ENCODE measurements at regions not wholly inside any gene's neighbourhood (a gene's known extent, or its start where the extent isn't known, plus 50 kb on each side); places are given as distances from the start of the nearest gene placed in this dataset.

DNA sequence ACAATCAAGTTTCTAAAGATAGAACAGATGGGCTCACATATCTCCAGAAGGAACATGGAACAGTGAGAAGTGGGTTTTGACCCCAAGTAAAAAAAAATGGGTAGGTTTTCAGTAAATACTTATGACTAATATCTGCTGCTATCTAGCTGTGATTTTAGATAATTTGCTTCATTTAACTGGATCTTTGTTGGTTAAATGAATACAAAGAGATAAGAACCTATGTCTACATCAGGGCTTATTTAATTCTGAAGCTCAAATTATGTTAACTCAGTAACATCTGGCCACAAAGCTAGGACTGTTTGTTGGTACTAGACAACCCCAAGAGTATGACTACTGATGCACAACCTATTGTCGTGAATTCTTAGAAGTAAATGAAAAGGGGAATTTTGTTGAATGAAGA, 144.4 kb upstream of the SESN3 start:
- DNase-seq, result no peak

DNA sequence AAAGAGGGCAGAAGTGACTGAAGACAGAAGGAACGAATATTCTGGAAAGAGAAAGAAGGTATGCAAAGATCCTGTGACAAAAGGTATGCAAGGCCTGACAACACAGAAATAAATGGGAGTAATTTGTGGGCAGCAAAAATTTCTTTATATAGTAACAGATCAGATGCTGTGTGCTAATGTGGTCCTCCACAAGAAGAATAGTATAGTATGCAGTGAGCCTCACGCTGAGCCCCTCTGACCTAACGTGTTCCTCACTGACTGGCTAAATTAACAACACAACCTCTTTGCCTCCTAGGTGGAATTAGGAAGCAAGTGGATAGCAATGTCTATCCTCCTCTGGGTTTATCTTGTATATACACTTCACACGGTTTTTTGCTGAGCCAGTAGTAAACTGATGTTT, 143.1 kb upstream of the SESN3 start:
- no peak for DNase-seq

DNA sequence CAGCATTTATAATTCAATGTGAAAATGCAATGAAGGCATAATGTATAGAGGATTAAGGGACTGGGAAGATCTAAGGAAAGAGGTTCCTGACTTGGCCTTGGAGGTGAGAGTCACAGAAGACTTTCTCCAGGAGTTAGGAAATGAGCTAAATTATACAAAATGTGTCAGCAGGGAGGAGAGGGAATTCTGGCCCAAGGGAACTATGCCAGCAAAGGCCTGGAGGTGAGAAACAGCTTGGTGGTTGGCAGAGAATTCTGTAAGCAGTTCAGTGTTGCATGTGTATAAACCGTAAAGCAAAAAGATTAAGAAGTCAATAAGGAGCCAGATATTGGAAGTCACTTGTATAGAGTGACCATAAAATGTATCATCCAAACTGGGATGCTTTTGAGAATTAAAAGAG, 142.2 kb upstream of the SESN3 start:
- DNase-seq, result no peak

DNA sequence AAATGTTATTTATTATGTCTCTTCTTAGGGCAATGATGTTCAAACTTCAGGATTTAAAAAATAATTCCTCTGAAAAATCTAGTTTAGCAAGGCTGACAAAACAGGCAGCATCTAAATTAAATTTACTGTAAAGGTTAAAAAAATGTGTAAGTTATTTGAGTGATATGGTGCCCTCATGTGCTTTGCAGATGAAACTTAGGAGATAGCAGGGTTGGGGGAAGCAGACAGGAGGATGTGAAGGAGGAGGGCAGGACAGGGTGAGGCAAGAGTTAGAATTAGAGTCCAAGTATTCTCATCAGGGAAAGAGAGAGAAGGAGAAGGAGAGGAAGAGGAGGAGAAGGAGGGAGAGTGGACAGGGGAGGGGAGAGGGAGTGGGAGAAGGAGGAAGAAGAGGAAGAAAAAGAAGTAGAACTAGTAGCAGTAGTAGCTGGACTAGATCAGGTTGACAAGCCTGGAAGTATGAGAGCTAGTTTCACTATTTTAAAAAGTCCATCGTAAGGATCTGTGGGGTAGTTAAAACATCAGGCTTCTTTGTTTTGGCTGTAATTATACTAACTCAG, 141.2 kb upstream of the SESN3 start:
- DNase-seq, result no peak

DNA sequence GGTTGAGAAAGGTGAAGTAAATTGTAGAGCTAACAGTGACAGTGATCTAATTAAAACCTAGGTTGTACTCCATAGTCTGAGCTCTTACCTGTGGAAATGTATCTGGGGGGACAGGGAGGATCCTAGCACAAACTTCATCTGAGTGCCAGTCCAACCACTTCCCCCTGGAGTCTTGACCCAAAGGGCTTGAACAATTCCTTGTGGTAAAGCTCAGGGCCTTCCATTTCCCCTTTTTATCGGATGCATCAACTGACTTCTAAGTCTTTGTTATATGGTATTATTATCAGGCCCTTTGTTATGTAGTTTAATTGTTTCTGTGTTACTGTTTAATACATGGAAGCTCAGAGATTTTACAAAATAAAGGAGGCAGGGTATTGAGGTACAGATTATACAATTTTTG, 140.2 kb upstream of the SESN3 start:
- peak; percentile 16 for DNase-seq

DNA sequence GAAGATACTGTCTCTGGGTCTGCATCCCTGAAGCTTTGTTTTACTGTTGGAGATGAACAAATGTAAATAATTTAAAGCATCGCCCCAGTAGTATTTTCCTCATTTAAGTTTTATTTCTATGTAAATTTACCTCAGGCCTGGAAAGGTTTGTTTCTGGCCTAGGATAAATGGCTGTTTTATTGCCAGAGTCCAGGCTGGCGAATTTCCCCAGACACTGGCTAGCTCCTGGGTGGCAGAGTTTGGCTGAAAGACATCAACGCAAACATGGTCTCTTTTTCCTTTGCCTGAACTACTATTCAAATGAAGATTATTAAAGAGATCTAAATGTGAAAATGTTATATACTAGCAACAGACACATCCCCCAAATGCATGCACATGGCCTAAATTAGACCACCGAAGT, 136.7 kb upstream of the SESN3 start:
- DNase-seq, result no peak

DNA sequence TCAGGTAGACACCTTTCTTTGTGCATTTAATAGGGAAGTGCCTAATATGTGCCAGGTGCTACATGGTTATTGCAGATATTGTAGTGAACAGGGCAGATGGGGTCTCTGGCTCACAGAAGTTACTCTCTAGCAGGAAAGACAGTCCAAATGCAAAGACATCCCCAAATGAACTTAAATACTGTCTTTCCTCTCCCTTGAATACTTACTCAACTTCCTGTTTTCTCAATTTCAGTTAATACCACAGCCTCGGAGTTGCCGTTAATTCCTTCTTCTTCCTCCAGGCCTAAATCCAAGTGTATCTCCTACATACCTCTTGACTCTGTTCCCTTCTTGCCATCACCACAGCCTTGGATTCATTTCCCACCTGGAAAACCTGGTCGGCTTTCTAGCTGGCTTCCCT, 134.3 kb upstream of the SESN3 start:
- DNase-seq, result peak; percentile 65

DNA sequence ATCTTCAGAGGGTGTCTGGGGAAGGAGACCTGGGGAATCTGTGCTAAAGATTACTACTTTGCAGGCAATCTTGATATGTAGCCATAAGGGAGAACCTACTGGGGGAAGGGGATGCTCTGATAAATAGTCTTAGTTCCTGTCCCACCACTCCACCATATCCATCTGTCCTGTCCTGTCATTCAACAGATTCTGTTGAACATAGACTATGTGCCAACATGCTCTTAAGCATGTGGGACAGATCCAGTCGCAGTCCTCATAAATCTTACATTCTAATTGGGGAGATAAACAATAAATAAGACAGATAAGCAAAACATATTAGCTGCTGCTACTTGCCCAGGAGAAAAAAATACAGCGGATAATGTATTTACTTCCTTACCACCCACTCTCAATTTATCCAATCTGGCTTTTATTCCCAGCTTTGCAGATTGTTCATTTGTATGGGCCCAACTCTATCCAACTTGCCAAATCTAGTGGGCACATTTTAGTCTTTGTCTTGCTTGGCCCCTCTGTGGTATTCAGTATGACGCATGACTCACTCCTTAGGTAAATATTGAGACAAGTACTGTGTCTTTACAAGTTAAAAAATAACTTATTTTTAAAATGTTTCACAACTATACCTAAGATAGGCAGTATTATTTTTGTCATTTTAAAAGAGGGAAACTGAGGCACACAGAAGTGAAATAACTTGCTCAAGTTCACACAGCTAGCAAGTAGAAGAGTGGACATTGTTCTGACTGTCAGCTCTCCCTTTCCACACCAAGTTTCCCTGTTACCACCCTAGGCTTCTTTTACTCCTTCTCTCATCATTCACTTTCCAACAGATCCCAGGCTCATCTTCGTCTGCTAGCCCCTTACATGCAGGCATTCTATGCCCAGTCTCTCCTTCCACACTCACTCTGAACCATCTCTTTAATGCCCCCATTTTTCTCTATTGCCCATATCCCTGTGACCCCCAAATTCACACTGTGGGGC, 133.6 kb upstream of the SESN3 start:
- no peak for DNase-seq

DNA sequence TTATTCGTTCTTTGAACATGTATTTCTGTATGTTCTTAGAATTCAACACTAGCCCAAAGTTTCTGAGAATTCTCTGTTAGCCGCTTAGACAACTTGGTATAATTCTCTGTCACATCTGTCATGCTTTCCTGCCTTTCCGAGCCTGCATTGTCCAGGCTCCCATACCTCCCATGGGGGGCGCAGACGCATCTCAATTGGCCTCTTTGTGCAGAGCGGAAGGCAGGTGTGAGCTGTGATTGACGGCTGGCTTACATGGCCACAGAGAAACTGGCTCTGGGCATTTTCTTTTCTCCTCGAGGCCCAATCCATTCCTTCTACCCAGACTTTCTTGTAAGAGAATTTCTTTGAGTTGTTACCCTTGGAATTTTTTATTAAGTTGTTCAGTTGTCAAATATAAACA, 132.7 kb upstream of the SESN3 start:
- DNase-seq, result no peak

DNA sequence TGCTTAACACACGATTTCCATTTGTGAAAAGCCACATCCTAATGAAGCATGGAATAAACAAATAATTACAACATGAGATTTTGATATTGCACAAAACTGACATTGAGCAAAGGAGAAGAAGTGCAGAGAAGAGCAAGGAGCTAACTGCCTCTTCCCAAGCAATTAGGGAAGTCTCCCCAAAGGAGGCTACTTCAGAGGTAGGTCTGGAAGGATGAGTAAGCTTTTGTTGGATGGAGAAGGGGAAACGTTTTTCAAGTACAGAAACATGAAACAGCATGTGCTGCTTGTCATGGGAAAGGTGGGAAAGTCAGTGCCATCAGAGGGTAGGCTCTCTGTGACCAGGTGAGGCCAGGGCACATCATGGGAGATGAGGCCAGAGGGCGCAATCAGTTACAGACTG, 132.2 kb upstream of the SESN3 start:
- no peak for DNase-seq

DNA sequence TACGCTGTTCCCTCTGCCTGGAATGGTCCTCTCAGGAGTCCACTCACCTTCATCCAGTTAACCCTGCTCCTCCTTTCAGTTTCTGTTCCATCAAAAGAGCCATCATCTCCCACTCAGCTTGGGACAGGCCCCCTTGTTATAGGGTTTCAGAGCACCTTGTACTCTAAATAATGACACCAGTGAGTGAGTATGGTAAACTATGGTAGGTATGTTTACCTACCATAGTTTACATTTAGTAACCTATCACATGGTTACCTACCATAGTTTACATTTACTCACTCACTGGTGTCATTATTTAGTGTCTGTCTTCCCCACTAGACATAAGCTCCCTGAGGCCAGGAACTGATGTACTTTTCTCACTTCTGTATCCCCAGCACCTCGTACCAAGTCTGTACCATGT, 130.2 kb upstream of the SESN3 start:
- DNase-seq, result no peak

DNA sequence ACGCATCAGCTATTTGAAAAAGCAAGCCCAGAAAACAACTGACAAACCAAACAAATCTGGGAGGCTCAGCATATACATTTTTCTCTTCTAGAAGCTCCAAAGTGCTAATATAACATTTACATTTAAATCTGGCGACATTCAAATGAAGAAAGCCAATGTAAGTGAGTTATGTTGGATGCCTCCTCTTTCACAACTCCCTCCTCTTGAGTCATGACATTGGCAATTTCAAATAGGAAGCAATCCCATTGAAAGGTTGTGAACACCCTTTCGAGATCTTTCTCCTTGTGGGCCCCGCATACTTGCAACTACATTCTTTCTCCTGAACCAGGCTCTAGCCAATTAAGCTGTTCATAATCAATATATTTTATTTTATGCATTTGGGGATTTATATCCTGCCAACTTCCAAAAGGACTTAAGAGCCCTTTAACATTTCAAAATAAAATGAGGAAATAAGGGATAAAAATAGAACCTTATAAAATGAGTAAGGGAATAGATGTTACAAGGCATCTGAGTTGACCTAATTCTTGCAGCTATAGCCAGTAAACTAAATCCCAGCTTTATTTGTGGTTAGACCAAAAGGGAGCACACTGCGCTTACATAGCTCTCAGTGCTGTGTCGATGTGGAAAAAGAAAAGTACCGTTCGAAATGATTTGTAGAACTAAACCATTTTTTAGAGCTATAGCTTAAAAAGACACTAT, 129.5 kb upstream of the SESN3 start:
- no peak for DNase-seq

DNA sequence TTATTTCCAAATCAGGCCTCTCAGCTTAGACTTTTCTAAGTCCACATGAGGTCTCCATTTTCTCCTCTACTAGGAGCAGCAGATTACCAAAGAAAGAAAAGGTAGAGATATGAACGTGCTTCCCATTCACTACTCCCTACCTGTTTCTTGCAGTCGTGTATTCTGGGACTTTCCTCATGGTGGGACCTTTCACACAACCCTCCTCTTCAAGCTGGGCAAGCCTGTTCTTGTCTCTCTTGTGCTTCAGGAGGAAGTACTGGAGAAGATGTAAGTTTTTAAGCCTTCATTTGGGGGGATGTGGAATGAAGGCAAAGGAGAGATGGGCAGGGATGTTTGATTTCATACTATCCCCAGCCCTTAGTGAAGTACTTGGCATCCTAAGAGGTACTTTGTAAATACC, 128.8 kb upstream of the SESN3 start:
- no peak for DNase-seq

DNA sequence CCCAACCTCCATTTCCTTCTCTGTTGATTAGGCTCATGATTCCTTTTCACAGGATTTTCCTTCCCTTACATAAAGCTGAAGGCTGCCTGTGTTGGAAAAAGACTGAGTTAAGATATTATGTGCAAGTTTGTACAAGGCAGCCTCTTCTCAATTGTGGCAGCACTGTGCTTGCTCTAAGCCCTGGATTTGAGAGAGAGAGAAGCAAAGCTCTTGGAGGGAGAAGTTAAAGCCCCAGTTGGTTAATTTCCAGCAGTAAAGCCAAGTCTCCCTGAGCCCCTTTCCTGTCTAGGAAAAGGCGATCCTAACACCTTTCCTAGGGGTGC, 128.3 kb upstream of the SESN3 start:
- DNase-seq, result no peak

DNA sequence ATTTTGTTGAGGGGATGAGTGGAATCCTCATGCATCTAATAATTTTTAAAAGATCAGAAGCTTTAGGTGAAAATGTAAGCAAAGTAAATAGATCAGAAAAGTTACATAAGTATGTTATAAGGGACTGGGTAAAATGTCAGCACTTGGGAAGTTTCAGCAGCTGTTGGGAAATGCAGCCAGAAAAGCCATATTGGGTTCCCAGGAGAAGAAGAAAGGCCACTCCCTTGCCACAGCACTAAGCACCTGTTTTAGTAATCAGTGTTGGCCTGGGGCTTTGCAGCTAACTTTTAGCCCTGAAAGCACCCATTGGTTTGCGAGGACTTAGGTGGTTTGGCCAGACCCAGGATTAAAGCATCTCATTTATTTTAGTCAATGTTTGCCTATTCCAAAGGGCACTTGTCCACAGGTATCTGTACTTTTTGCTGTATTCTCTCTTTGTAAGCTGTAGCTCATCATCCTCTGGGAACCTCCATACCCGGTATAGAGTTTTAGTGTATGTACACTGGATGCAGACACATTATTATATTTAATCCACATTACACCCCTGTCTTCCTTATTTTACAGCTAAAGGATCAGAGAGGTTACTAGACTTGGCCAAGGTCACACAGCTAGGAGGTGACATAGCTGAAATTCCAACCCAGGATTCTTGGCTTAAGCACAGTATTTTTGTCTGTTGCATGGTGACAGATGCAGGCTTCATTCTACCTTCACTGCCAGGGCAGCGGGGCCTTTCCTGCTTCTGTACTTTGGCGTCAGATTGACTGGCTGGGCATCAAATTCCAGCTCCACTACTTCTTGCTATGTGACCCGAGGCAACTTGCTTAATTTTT, 127.7 kb upstream of the SESN3 start:
- DNase-seq, result no peak

DNA sequence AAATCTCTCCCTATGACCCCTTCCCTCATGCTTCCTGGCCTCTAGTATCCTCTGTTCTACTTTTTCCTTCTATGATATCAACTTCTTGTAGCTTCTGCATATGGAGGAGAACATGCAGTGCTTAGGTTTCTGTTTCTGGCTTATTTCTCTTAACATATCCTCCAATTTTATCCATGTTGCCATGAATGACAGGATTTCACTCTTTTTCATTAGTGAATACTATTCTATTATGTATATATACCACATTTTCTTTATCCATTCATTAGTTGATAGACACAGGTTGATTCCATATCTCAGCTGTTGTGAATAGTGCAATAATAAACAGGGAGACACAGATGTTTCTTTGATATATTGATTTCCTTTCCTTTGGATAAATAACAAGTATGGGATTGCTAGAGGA, 123.3 kb upstream of the SESN3 start:
- DNase-seq, result no peak

DNA sequence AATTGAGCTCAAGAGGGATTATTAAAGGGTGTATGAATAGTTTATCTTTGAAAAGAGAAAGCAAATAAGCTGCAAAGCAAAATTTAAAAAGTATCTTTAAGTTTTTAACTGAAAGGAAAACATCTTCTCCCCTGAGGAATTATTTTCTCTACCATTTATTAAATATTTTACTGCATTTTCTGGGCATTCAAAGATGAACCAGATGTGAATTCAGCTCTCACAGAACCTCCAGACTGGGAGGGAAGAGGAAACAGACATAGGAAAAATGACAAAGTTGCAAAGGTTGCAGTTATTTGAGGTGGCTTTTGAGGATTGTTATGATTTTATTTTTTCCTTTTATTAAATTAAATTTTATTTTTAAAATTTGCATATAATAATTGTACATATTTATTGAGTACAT, 122.7 kb upstream of the SESN3 start:
- DNase-seq, result no peak

DNA sequence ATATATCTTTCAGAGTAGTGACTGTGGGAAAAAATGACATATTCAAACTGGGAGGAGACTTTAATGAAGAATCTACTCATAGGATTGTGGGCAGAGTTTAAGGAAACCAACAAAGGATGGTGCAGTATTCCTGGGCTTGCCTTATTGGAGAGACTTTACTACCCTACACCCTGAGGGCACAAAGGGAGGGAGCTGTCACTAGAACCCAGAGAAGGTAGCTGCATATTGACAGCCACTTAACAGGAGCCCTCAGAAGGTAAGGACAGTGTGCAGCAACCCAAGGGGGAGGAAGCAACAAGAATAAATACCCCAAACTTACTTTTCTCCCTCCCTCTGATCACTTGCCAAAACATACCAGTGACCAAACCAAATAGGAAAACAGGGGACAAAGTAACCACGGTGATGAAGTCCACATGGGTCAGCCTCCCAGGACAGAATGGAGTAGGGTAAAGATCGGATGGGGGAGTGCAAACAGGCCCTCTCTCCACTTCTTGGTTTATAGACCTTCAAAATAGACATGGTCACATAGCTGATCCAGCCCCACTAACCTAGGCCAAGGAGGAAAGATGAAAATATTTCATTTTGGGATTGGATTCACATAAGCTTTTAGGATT, 121.8 kb upstream of the SESN3 start:
- DNase-seq, result no peak

DNA sequence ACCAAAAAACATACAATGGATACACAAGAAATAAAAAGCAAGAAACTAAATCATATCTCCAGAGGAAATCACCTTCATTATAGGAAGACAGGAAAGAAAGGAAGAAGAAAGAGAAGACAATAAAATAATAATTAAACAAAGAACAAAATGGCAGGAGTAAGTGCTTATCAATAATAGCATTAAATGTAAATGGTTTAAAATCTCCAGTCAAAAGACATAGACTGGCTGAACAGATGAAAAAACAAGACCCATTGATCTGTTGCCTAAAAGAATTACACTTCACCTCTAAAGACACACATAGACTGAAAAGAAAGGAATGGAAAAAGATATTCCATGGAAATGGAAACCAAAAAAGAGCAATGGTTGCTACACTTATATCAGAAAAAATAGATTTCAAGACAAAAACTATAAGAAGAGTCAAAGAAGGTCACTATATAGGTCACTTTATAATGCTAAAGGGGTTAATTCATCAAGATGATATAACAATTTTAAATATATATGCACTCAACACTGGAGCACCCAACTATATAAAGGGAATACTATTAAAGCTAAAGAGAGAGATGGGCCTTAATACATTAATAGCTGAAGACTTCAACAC, 118.4 kb upstream of the SESN3 start:
- no peak for DNase-seq

DNA sequence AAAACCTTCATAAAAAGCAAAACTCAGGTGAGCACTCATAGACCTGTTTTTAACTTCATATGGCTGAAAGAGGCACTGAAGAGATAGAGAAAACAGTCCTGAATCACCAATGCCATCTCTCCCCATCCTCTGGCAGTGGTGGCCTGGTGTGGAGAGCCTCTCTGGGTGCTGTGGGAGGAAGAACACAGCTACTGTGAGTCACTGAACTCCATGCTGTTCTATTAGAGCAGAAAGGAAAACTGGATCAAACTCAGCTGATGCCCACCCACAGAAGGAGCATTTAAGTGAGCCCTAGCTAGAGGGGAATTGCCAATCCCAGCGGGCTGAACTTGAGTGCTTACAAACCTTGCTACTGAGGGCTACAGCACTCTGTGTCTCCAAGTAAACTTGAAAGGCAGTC, 115.3 kb upstream of the SESN3 start:
- DNase-seq, result no peak

DNA sequence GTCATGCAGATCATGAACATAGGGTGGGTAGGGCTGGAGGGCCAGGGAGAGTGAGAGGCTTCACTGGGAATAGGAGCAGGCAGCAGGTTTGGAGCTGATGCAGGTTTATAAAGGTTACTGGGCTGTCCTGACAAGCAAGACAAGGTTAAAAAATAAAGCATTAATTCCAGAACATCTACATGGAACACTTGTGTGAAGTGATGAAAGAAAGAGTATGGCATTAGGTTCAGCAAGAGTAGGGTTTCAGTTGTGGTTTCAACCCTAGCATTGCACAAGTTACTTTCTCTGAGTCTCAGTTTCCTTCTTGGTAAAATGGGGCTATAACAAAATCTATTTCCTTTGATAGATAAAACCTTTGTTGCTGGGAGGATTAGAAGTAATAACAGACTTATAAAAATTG, 114.6 kb upstream of the SESN3 start:
- no peak for DNase-seq

DNA sequence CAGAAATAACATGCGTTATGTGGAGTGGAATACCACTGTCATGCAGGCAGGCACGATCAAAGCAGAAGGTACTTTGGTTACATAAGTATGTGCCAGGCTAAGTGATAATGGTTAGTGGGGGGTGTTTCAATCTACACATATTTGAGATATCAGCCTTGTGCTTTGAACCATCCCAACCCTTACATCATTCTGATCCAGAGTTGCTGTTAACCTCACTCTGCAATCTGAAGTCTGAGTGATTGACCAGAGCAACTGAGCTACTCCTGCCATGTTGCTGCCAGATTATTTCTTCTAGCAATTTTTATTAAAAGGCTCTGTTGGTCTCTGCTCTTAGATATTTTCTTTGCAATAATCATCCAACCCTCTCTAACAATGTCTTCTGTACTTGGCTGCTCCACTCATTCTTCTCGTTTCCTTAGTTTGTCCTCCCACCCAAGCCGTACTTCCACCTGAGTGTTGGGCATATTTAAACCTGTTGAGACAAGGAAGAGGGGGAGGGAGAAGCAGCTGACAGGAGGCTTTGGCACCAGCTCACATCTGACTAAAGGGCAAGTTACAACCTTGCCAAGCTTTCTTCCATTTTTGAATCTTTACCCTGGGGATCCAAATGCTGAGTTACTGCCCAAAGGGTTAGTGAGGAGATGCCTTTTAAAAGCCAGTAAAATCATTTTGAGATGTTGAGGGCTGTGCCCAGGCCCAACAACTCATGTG, 114.1 kb upstream of the SESN3 start:
- DNase-seq, result no peak

Measured in GF-D8 (cell line).